D721Med (cell line): ENCODE measurements at regions not wholly inside any gene's neighbourhood (a gene's known extent, or its start where the extent isn't known, plus 50 kb on each side); places are given as distances from the start of the nearest gene placed in this dataset.

Experiments used
- DNase-seq: peaks from one replicate; pipeline ENCODE4 v3.0.0; 2011; ENCODE audit warnings: low spot score; ENCODE audit not compliant: insufficient read length
- FAIRE-seq: peaks from 2 replicates; lab custom pipeline; 2011; peaks lifted over from hg19 to GRCh38; lab: Jason Lieb, UNC
- CTCF ChIP-seq: IDR thresholded peaks from 2 replicates; pipeline ENCODE4 v1.5.1; 2012; ENCODE audit warnings: mild to moderate bottlenecking, control low read depth; ENCODE audit not compliant: insufficient read depth; ENCODE audit errors: missing control alignments

DNA sequence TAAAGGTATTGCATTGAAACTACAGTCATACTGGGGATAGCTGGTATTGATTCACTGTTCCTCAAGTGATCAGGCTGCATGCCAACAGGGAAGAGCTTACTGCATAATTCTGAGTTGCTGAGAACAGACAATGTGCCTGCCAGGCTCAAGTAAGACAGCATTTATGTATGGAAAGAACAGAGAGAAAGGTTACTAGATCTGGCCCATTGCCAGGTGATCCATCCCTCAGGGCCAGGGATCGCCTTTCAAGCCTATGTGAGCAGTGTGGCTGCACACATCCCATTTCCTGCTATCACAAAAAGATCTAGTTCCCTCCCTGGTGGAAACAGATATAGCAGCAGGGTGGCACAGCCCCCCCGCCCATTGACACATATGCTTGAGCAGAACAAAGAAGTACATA lies 254.0 kb downstream of the TMA16 start:
- FAIRE-seq: no peak
- no peak for DNase-seq
- TF ChIP-seq CTCF: no peak

DNA sequence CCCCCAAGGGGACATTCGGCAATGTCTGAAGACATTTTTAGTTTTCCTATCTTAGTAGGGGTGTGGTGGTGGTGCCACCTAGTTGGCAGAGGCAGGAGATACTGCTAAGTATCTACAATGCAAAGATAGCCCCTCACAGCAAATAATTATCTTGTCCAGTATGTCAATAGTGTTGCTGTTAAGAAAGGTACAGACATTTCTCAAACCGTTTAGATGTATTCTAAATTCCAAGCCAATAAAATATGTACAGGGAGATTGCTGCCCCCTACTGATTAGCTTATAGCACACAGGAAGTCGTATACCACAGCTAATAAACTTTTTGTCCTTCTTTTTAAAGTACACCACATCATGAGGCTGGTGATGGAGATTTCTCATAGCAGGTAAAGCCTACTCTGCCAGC lies 260.5 kb downstream of the TMA16 start:
- no peak for DNase-seq
- TF ChIP-seq CTCF: peak; percentile 14
- FAIRE-seq: no peak

GRCh38 chr4:163757219-163757618 lies 262.7 kb downstream of the TMA16 start:
- no peak for FAIRE-seq
- DNase-seq: no peak

GRCh38 chr4:163758032-163758431 lies 263.5 kb downstream of the TMA16 start:
- no peak for DNase-seq
- no peak for TF ChIP-seq CTCF
- FAIRE-seq: no peak

More at GRCh38 chr4:163757219-163757618, 262.7 kb downstream of the TMA16 start:
- TF ChIP-seq CTCF: no peak

- DNase-seq (no peak), FAIRE-seq (no peak)
- TF ChIP-seq CTCF: no peak
Measured at GRCh38 chr4:163762741-163763140, 268.3 kb downstream of the TMA16 start.

- FAIRE-seq (no peak), DNase-seq (no peak)
- TF ChIP-seq CTCF: no peak
Measured at GRCh38 chr4:163764569-163764968, 270.1 kb downstream of the TMA16 start.

DNA sequence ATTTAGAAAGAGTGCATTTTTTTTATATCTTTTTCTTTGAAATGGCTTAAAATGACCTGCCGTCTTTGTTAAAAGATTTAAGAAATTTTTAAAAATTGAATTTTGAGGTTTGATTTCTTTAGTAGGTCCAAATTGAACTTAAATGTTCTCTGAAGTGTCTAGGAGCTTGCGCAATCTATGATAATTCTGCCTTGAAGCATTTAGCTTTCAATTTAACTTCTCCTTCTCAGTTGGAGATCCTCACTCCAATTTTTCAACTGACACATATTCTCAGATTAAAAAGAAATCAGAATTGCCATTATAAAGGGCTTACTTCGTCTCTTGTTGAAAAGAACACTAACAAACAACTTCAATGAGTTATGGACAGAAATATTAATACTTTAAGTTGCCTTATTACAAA lies 273.5 kb downstream of the TMA16 start:
- no peak for TF ChIP-seq CTCF
- DNase-seq: no peak
- no peak for FAIRE-seq
